ENCODE measurements at regions not wholly inside any gene's neighbourhood (a gene's known extent, or its start where the extent isn't known, plus 50 kb on each side); places are given as distances from the start of the nearest gene placed in this dataset.
A peak's percentile ranks its signal among the peaks of the same experiment; 100 is the strongest.

DNA sequence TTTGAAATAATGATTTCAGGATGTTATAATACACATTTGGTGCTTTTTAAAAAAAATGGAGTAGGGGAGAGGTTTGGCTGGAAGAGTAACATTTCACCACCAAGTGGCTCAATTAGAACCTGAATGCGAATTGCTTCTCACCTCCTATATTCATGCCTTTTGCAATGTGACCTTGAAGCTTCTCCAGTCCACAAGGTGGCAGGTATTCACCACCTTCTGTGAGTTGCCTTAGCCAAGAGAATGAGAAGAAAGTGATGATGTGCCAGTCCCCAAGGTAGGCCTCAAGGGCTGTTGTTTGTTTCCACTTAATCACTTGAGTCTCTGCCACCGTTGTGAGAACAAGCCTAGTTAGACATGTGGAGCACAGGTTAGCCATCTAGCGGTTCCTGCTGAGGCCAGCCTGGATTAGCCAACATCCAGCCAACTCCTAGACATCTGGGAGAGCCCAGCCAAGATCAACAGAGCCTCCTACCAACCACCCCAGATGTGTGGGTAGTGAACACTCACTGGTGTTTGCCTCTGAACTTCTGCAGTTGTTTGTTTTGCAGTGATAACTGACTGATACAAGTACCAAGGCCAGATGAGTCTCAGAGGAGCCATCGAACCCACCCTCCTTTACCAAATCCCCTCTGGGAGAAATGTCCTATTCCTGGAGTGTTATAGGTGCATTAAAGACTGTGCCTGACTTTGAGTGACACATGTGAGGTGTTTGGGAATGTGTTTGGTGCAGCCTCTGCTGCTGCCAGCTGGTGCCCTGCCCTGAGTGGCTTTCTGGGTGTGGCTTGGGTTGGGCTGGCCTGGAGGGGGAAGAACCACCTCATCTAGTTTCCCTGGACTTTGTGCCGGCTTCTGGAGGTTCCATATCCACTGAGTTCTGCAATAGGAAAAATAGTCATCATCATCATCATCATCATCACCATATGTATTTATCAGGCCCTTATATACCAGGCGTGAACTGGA lies 132.5 kb upstream of the RFLNA start:
- no peak for DNase-seq

DNA sequence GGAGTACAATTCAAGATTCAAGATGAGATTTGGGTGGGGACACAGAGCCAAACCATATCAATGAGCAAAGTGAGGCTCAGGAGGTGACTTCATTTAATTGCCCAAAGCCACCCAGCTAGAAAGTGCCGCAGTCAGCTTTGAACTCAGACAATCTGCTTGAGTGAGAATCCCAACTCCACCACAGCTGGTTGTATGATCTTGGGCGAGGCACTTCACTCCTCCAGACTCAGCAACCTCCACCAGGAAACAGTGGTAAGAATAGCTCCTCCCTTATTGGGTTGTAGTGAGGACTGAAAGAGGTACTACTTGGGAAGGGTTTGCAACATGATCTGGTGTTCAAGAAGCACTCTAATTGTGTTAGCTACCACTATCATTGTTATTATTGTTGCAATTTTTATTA lies 129.2 kb upstream of the RFLNA start:
- DNase-seq, result no peak

DNA sequence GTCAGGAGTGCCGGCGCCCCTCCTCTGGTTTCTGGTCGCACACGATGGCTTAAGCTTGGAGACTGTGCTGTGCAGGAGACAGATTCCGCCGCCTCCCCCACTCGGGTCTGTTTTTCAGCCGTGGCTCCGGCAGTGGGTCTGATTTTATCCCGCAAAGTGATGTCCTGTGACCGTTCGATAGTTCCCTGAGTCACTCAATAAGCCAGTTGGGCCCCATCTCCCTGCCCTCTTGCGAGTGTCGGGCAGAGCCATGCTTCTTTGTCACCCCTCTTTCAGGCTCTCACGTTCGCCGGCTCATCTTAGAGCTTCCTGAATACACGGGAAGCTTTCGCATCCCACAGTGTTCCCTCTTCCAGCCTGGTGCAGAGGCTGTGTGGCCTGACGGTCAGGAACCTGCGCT lies 127.8 kb upstream of the RFLNA start:
- no peak for DNase-seq

DNA sequence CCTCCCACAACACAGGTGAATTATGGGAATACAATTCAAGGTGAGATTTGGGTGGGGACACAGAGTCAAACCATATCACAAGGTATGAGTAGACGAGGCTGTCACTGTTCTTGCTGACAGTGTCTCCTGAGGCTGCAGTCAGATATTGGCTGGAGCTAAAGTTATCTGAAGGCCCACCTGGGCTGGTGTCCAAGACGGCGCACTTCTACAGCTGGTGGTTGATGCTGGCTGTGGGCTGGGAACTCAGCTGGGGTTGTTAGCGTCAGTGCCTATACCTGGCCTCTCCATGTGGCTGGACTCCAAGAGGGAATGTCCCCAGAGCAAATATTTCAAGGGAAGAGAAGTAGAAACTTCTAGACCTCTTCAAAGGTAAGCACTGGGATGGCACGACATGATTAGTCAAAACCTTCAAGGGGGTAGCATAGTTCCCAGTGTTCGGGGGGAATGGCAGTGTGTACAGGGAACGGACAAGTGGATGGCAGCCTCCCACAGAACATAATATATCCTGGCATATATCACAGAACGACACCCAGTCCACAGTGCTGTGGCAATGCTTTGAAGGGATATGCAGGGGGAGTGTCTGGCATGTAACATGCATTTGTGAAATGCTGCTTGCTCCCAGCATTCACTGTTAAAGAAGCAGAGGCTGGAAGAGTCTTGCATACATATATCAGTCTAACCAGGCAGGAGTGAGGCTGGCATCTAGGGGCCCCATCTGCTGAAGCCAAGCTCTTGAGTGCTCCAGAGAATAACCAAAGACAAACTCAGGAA lies 126.7 kb upstream of the RFLNA start:
- DNase-seq, result no peak

DNA sequence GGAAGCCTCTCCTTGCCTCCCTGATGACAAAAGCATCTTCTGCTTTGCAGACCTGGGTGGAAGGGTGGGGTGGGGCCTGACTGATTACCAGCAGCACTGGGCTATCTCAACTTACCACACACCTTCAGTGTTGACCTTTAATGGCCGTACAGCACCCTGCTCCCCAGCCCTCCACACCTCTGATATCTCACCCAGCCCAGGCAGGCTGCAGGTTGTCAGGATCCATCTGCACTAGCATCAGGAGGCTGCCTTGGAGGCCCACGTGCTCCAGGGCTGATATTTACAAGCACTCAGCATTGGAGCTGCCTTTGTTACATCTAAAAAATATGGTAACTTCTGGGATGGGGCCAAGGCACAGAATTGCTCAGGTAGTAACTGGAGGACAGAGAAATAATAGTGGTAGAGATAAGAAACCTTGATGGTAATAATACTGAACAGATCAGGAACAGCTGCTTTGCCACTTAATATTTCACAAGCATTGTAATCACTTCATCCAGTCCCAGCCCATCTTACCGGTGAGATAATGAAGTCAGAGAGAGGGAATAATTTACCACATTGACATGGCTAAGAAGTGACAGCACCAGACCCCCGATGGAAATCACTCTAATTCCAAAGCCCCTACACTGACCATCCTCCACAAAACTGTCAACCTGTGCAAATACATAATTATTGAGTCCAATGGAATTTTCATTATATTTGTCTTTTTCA lies 125.2 kb upstream of the RFLNA start:
- DNase-seq, result no peak

DNA sequence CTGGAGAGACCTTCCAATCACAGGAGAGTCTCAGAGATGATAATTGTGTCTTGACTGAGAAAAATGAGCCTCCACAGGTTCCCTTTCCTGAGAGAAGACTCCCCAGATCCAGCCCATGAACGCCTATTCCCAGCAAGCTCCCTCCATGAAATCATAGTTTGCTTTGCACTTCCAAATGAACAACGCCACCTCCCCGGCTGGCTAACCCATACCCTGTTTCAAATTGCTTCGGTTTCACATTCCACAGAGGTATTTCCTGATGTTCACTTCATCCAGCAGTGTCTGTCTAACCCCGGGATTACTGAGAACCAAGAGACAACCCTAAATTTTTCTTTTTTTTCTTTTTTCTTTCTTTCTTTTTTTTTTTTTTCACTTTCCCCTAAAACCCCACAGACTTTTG lies 124.1 kb upstream of the RFLNA start:
- peak in 1 of 3 donors; percentile 40 for DNase-seq

DNA sequence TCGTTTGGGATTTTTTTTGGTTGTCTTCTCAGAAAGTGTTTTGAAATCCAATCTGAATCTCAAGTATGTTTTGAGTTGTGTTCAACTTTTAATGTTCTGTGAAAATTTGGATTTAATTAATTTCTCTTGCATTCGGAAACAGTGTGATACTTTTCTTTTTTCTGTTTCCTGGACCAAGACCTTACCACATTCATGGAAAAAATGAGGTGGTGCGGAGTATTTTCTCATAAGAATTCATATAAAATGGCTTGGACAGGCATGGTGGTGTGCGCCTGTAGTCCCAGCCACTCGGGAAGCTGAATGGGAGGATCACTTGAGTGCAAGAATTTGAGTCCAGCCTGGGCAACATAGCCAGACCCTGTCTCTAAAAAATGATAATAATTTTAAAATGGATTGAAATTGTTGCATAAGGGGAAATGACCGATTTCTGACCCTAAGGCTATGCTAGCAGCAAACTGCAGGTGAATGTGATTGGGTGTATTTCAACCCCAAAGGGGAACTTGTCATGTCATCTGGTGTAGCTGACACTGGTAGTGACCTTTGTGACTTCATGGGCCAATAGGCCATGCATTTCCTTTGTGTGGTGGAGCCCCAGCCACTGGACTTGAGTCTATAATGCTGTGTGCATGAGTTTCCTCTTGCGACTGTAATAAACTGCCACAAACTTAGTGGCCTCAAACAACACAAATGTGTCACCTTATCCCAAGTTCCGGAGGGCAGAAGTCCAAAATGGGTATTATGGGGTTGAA lies 123.5 kb upstream of the RFLNA start:
- DNase-seq, result no peak

DNA sequence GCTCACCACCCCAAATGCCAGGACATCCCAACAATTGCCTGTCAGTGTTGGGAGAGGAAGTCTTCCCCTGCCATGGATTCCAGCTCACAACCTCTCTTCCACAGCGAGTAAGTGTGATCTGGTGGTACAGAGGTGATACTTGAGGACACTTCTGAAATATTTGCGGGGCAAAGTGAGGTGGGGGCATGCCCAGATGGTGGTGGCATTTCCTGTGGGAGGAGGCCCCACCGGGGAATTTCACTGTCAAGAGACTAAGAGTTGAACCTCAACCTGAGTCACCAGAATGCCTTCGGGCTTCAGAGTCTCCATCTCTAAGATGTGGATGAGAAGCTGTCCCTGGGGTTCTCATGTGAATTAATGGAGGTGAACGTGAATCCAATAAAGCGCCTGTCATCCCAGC lies 122.3 kb upstream of the RFLNA start:
- DNase-seq, result no peak

DNA sequence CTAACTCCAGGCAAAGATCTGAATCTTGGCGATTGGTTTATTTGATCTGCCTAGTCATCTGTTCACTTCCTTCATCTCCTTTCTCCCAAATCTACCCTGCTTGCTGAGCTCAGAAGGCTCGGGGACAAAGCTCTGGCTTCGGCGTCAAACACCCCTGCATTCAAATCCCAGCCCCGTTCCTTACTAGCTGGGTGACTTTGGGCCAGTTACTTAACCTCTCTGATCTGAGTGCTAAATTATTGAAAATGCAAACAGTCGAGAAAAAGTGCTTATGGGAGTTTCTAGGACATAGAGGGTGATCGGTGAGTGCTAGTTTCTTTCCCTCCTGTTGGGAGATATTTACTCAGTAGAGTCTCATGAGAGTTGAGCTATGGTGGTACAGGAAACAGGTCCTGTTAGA lies 121.2 kb upstream of the RFLNA start:
- no peak for DNase-seq

DNA sequence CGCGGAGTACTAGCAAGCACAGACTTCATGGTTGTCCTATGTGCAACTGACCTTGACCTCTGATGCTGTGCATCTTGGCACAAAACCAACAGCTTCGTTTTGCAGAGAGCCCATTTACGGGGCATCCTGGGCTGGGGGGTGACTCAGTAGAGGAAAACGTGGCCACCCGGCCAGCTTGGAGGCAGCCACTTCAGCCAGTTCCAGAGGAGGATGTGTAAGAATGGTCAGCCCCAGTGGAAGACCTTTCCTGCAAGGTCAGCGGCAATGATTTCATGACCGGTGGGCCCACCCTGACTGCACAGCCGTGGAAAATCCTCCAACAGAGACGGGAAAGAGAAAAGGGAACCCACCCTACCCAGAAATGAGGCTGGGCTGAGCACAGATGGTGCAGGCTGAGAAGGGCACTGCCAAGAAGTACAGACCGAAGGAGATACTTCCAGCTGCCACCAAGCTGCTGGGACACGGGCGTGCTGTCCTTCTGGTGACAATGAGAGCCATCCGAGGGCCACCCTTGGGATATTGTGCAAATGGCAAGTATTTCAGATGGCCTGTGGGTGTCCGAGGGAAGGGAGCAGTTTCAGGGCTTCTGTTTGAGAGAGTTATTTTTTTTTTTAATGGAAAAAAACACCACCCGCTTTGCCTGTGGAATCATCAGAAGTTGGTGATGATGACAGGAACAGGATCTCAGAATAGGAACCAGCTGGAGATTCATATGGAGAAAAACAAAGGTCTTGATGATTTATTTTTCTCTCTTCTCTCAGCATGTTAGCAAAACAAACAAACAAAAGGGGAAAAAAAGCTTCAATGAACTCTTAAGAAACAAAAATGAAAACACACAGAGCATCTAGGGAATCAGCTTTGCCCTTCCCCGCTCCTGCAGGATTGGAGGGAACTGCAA lies 120.2 kb upstream of the RFLNA start:
- peak in 1 of 3 donors; percentile 52 for DNase-seq

DNA sequence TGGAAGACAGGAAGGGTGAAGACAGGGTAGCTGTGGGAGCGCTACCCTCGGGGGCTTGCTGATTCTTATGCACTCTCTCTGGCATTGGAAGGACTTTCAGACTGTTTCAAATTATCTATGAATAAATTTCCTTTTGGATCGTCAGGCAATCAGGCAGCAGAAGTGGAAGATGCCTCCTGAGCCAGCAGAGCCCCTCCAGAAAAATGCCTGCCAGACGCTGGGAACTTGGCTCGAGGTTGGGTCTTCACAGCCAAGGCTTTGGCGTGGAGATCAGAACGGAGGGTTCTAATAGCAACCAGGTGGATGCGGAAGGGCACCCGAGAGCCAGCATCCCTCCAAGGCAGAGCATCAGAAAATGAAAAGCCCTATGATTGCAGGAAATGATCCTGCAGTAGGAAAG lies 119.2 kb upstream of the RFLNA start:
- no peak for DNase-seq

DNA sequence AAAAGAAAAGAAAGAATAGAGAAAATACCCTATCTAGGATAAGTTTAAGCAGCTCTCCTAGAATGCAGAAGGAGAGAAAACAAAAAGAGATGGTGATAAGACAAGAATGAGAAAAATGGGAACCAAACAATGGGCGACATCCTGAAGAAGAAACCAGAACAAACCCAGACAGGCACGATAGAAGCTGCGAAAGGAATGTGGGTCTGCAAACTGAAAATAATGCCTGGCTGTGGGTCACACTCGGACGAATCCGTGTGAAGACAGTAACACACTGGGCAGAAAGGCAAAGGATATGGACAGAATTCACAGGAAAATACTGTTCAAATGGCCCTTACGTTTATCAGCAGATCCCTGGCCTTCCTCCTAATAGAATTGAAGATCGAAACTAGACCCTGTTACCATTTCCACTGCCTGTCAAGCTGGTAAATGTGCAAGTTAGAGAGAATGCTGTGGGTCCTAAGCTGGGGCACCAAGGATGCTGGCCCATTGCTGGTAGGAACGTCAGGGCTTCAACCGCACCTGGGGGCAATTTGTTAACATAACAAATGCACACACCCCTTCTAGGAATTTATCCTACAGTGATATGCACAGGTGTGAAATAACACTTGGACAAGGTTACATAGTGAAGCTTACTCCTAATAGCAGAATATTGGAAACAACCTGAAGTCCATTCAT lies 117.5 kb upstream of the RFLNA start:
- DNase-seq, result no peak

DNA sequence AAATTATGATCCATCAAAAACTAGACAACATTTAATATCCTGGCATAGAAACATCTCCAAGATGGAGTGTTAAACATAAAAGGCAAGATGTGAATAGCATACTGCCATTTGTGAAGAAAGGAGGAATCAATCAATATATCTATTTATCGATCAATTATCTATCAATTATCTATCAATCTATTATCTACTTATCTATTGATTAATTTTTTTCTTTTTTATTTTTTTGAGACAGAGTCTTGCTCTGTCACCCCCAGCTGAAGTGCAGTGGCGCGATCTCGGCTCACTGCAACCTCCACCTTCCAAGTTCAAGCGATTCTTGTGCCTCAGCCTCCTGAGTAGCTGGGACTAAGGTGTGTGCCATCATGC lies 117.0 kb upstream of the RFLNA start:
- no peak for DNase-seq

DNA sequence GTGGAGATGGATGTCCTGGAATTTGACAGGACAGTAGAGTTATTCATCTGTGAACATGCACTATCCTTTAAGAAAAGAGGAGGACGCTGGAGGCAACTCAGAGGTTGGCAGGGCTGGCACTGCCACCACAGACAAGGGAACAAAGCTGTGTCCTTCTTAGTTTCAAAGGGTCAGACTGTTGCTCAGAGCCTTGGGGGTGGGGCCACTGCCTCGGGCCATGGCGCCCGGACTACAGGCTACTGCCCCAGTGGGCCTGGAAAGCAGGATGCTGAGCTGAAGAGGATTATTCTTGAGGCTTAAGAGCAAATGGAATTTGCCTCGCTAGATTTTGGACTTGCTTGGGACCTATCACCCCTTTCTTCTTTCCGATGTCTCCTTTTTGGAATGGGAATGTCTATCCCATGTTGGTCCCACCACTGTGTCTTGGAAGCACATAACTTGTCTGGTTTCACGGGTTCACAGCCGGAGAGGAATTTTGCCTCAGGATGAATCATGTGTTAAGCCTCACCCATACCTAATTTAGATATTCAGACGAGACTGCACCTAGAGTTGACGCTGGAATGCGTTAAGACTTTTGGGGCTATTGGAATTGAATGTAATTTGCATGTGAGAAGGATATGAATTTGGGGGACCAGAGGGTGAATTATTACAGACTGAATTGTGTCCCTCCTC lies 114.8 kb upstream of the RFLNA start:
- no peak for DNase-seq

DNA sequence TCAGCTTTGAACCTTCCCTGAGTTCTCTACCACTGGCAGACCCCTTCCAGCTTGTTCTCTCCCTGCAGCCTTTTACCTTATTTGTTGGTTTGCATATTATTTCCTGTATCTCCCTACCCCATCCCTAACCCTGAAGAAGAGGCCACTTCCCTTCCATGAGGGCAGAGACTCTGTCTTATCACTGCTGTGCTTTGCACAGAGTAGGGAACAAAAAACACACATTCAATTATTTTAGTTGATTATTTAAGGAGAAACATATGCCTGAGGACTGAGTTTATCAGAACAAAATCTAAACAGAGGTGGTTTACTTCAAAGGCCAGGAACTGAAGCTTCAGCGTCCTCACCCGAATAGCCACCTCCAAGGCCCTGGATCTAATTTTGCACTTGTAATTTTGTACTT lies 111.7 kb upstream of the RFLNA start:
- no peak for DNase-seq

DNA sequence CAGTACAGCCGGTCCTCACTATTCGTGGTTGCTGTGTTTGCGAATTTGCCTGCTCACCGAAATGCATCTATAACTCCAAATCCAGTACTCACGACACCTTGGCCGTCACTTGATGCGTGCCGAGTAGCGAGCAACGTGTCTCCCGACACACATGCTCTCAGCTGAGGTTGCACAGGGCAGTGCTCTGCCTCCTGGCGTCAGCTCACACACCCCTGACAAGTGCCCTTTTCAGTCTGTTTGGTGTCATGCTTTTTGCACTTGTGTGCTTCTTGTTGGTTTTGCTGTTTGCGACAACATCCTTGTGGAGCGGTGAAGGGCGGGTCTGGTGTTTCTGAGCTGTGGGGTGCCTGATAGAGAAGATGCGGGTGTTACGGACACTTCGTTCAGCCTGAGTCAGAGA lies 110.4 kb upstream of the RFLNA start:
- DNase-seq, result no peak

DNA sequence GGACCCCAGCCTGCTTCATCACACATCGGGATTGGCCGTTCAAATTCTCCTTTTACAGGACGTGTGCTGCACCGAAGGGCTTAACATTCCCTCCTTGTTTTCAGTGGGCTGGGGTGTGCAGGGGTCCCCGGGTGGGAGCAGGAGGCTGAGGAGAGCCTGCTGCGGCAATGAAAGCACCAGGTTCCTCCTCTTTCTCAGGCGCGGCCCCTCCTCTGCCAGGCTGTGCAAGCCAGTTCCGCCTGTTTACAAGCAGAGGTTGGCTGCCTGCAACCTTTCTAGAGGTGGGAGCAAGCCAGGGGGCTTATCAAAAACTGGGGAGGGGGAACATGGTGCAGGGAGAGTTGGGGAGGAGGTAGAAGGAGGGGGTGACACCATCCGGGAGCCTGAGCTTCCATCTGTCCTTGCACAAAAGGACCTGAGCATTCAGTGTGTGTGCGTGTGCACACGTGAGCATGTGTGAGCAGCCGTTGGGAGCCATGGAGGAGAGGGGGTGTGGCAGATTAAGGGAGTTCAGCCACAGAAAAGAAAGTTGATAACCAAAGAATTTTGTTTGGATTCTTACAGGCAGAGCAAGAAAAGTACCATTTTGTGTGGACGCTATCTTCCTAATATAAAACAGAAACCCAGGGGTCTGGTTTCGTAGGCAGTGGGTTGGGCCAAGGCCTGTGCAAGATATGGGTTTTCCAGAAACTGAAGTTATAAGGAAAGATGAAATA lies 108.8 kb upstream of the RFLNA start:
- peak in 1 of 3 donors; percentile 48 for DNase-seq

DNA sequence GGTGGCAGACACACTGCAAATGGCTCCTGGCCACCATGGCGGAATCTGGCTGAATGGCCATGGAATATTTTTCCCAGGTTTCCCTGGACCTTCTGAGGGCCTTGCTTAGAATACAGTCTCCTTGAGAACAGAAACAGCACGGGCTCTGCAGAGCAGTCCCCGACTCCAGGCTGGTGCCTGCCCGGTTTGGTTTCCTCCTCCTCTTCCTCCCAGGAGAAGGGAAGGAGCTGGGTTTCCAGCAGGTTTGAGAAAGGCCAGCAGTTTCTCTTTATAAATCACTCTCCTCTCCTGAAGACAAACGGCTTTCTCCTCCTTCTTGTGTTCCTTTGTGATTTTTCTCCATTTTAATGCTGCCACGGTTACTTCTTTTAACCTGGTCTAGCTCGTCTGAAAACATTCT lies 106.8 kb upstream of the RFLNA start:
- no peak for DNase-seq

Data from muscle of back (tissue), 3 donors.